Epithelial cell of esophagus (primary cell): ENCODE measurements at regions not wholly inside any gene's neighbourhood (a gene's known extent, or its start where the extent isn't known, plus 50 kb on each side); places are given as distances from the start of the nearest gene placed in this dataset.

Source experiments
- DNase-seq: peaks from one replicate; pipeline ENCODE4 v3.0.0; 2010; ENCODE audit warnings: low read depth
- H3K4me3 ChIP-seq: 2 replicates; pipeline ENCODE4 v1.5.1; 2011; ENCODE audit warnings: mild to moderate bottlenecking, low read length, control low read depth
- CTCF ChIP-seq: IDR thresholded peaks from 2 replicates; pipeline ENCODE4 v1.5.1; 2011; ENCODE audit warnings: low read depth, mild to moderate bottlenecking, low read length, control low read depth, inconsistent platforms; ENCODE audit not compliant: insufficient read depth; ENCODE audit errors: missing control alignments

- no peak for DNase-seq
- H3K4me3 ChIP-seq, result no peak overlapping the region
- TF ChIP-seq CTCF, result no peak
Observed at GRCh38 chr10:131548176-131548575, 236.7 kb upstream of the TCERG1L start.

DNA sequence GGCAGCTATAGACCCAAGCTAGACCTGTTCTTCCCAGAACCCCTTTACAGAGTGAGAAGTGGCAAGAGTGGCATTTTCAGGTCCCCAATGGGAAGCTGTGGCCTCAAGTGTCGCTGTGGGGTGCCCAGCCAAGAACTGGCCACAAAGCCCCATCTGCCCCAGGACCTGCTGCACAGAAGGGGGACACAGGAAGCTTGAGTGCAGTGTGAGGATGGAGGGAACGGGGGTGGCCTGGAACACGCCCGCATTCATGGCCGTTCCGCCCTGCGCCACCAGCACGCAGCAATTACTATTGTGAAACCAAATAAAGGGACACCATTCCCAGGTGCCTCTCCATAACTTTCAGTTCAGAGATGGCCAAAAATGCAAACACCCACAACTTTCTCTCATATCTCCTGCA lies 237.6 kb upstream of the TCERG1L start:
- DNase-seq, result no peak
- H3K4me3 ChIP-seq, result no peak overlapping the region
- TF ChIP-seq CTCF, result no peak

DNA sequence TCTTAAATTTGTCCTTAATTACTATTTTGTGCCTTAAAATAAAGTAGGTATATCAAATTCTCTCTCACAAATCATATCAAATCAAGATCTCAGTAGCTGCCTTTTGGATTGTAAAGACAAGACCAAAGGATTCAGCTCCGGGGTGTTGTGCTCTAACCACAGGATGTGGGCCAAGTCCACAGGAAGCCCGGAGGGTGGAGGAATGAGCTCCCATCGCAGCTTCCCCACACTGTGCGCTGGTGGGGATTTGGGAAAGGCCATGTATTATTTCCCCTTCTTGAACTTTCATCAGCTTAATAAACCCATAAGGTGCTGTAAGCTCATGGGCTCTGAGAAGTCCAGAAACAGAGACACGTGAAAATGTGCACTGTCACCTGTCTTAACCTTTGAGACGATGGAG lies 241.6 kb upstream of the TCERG1L start:
- TF ChIP-seq CTCF, result no peak
- DNase-seq, result no peak
- H3K4me3 ChIP-seq, result no peak overlapping the region

- no peak overlapping the region for H3K4me3 ChIP-seq
- TF ChIP-seq CTCF, result no peak
- no peak for DNase-seq
Observed at GRCh38 chr10:131553581-131553980, 242.1 kb upstream of the TCERG1L start.

DNA sequence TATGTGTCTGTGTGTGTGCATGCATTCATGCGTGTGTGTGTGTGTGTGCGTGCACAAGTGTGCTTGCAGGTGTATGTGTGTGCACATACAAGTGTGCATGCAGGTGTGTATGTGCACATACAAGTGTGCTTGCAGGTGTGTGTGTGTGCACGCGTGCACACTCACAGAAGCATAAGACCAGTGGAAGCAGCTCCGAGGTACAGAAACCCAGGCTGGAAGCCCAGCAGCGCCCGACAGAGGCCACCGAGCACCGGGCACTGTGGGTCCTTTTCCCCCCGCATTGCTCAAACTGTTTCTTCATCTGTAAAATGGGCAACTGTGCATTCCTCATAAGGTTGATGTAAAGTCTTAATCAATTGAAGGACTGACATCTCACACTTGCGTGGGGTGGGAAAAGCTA lies 243.3 kb upstream of the TCERG1L start:
- no peak for TF ChIP-seq CTCF
- no peak for DNase-seq

GRCh38 chr10:131555406-131555805 lies 243.9 kb upstream of the TCERG1L start:
- no peak for DNase-seq
- no peak for TF ChIP-seq CTCF
- no peak overlapping the region for H3K4me3 ChIP-seq

More for the DNA sequence above, 243.3 kb upstream of the TCERG1L start:
- no peak overlapping the region for H3K4me3 ChIP-seq

- no peak overlapping the region for H3K4me3 ChIP-seq
- TF ChIP-seq CTCF, result no peak
- DNase-seq, result no peak
Observed at GRCh38 chr10:131556061-131556896, 244.8 kb upstream of the TCERG1L start.
